GM18858 (cell line): ENCODE measurements at regions not wholly inside any gene's neighbourhood (a gene's known extent, or its start where the extent isn't known, plus 50 kb on each side); places are given as distances from the start of the nearest gene placed in this dataset.

Experiments
- ATAC-seq: cut with Tn5 transposase; IDR thresholded peaks from one replicate; pipeline ENCODE4 v1.9.1; 2021; ENCODE audit not compliant: unreplicated experiment

- no peak for ATAC-seq
Observed at GRCh38 chr17:74151551-74152315, 51.7 kb upstream of the RPL38 start.

GRCh38 chr17:74152591-74153455, 50.7 kb upstream of the RPL38 start:
- no peak for ATAC-seq

GRCh38 chr17:74153456-74153810, 50.0 kb upstream of the RPL38 start:
- ATAC-seq, result no peak
